ENCODE measurements at regions not wholly inside any gene's neighbourhood (a gene's known extent, or its start where the extent isn't known, plus 50 kb on each side); places are given as distances from the start of the nearest gene placed in this dataset.

- no peak for DNase-seq (ENCODE audit: low read depth in 2 of 2)
Observed at GRCh38 chr1:13922466-13923110, 222.6 kb downstream of the PRDM2 start.

- DNase-seq (ENCODE audit: low read depth in 2 of 2) = no peak
Observed at GRCh38 chr1:13926556-13926955, 226.6 kb downstream of the PRDM2 start.

- DNase-seq (ENCODE audit: low read depth in 2 of 2) = no peak
Observed at GRCh38 chr1:13927736-13928135, 227.7 kb downstream of the PRDM2 start.

GRCh38 chr1:13929313-13929712, 229.3 kb downstream of the PRDM2 start:
- DNase-seq (ENCODE audit: low read depth in 2 of 2) = no peak

GRCh38 chr1:13930151-13930550, 230.2 kb downstream of the PRDM2 start:
- peak in 1 of 2 experiments; percentile 24 for DNase-seq (ENCODE audit: low read depth in 2 of 2)

- no peak for DNase-seq (ENCODE audit: low read depth in 2 of 2)
Observed at GRCh38 chr1:13931226-13931625, 231.2 kb downstream of the PRDM2 start.

DNA sequence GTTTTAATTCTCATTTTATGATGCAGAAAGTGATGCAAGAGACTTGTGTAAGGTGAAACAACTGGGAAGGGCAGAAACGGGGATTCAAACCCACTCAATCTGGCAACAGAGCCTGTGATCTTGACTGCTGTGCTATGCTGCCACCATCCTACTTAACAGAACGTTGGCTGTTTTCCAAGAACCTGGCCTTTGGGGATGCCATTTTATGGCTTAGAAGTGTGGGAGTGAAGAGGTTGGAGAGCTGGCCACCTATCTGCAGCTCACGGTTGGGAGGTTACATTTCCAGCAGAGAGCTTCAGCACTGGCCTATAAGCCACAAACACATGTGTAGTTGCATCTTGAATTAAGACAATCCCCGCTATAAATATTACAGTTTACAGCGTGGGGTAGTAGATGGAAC, 235.3 kb downstream of the PRDM2 start:
- no peak for DNase-seq (ENCODE audit: low read depth in 2 of 2)

DNA sequence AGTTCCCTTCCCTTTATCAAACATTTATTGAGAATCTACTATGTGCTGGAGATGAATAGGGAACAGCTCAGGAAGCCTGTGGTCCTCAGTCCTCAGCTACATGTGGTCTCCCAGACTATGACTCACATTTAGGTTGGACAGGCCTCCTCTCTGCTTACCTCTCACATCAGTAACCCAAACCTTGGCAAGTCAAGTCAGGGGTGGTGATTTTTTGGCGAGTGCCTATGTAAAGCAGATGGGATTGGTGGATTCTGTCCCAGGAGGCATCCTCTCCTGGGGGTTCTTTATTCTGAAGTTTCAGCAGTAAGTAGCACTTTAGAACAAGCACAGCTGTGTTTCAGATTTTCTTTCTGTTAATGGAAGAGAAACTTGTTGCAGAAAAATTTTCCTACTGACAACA, 241.3 kb downstream of the PRDM2 start:
- no peak for DNase-seq (ENCODE audit: low read depth in 2 of 2)

DNA sequence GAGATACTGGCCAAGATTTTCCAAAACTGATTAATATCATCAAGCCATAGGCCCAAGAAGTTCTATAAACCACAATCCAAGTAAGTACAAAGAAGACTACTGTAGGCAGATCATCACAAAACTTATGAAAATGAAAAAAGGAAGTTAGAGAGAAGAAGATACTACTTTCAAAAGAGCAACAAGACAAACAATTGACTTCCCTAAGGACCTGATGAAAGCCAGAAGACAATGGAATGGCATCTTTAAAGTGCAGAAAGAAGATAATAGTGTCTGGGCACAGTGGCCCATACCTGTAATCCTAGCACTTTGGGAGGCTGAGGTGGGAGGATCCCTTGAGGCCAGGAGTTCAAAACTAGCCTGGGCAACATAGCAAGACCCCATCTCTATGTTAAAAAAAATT, 243.1 kb downstream of the PRDM2 start:
- DNase-seq (ENCODE audit: low read depth in 2 of 2) = no peak

DNA sequence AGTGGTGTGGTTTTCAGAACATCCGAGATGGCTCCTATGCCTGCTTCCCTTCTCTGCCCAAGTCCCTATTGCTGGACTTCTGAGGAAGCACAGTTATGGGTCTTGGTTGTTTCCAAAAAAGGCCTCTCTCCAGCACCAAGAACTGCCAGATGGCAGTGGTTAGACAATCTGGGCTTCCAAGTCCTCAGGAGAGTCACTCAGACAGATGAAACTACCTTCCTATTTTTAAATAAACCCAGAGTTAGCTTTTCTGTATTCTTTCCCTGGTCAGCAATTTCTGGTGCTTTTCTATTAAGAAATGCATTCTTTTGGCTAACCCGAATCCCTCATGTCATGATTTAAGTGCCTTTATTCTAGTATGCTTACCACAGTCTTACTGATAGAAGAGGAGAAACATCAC, 245.9 kb downstream of the PRDM2 start:
- no peak for DNase-seq (ENCODE audit: low read depth in 2 of 2)

- no peak for DNase-seq (ENCODE audit: low read depth in 2 of 2)
Observed at GRCh38 chr1:13947658-13948057, 247.7 kb downstream of the PRDM2 start.

DNA sequence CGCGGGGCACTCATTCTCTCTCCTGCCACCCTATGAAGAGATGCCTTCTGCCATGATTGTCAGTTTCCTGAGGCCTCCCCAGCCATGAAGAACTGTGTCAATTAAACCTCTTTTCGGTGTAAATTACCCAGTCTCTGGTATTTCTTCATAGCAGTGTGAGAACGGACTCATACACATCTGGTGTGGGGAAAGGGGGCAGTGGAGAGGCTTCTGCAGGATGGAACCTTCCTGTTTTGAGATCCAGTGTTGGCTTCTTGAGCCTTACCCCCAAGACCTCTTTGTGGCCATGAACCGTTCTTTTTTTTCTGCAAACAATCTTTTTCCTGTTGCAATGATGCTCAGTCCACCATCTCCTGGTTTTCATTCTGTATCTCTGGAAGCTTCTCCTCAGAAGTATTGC, 248.4 kb downstream of the PRDM2 start:
- no peak for DNase-seq (ENCODE audit: low read depth in 2 of 2)

DNA sequence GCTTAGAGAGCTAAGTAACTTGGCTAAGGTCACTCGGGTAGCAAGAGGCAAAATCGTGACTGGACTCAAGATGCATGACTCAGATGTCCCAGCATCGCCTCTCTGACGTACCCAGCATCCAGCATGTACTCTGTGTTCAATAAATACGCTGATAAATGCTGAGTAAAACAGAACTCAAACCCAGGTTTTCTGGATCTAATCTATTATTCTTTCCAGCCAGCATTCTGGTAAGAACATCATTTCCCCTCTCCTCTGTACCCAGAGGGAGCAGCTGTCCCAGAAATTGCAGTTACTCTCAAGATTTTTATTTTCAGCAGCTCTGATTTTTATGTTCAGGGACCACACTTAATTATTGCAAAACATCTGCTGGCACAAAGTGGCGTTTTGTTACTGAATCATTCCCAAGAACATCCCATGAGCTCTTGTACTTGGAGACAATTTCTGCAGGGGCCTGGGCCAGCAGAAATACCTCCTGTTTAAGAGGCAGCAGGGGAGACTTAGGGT, 249.0 kb downstream of the PRDM2 start:
- no peak for DNase-seq (ENCODE audit: low read depth in 2 of 2)

DNA sequence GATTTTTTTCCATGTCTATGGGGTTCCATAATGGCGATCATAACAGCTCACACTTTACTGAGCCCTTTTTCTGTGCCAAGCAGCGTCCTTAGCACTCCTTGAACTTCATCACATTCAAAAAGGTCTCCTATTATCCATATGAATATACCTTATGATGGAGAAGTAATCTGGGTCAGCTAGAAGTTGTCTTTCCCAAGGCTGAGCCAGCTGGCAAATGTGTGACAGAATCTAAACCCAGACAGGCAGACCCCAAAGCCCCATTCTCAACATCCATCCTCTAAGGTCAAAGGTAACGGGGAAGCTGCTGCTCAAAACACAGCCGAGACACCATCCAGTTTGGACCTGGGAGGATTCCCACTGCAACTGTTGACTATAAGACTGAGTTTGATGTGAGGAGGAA, 249.6 kb downstream of the PRDM2 start:
- DNase-seq (ENCODE audit: low read depth in 2 of 2) = no peak

GRCh38 chr1:13950637-13951036, 250.6 kb downstream of the PRDM2 start:
- no peak for DNase-seq (ENCODE audit: low read depth in 2 of 2)

DNA sequence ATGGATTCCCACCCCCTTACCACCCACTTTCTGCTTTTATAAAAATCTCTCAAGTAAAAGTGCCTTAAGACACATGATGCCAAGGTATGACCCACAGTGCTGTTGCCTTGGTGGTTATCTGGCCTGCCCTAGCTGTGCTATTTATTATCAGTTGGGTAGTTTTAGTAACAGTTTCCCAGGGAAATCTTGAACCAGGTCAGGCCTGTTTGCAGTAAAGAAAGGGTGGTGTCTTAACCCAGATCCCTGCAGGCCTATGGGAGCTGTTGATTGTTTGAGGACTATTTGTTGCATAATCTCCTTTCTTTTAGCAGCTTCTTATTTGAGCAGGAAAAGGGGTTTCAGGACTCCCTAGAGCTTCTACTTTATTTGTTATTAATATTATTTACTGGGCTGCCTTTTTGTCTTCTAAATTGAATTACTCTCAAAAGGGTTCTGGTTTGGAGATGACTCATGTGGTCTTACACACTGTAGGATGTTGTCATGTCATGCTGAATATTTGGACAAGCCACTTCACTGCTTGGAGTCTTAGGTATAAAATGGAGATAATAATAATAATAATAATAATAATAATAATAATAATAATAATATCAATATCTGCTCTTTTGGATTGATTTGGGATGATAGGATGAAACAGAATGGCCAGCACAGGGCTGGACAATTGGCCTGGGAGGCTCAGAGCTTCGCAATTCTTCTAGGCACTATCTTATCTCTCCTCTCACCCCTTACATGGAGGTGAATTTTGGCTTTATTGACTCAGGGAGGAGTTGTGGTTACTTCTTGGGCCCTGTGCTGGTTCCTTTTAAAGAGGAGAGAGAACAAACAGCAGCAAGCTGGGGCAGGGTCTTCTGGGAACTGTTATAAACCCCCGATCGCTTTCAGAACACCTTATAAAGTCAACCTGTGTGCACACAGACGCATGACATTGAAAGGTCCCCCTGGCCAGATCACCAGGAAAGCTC, 252.1 kb downstream of the PRDM2 start:
- no peak for DNase-seq (ENCODE audit: low read depth in 2 of 2)

- no peak for DNase-seq (ENCODE audit: low read depth in 2 of 2)
Observed at GRCh38 chr1:13952985-13953384, 253.0 kb downstream of the PRDM2 start.

DNA sequence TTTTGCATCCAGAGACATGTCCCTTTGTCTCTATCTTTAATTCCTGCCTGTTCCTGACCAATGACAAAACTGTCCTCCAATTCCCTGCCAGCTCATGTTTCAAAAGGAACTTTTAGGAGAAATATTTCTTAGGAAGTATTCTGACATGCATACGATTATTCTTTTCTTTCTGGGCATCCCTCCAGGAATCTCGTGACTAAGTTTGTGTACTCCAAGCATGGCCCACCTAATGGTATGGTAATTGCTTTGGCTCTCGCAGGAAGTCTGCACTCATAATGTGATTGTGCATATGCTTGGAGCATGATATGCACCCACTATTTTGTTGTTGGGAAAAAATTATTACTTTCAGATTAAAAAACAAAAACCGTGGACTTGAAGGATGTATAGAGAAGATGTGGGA, 256.4 kb downstream of the PRDM2 start:
- no peak for DNase-seq (ENCODE audit: low read depth in 2 of 2)

- DNase-seq (ENCODE audit: low read depth in 2 of 2) = peak; percentile 33 to 62
Observed at GRCh38 chr1:13960375-13960987, 260.5 kb downstream of the PRDM2 start.

DNA sequence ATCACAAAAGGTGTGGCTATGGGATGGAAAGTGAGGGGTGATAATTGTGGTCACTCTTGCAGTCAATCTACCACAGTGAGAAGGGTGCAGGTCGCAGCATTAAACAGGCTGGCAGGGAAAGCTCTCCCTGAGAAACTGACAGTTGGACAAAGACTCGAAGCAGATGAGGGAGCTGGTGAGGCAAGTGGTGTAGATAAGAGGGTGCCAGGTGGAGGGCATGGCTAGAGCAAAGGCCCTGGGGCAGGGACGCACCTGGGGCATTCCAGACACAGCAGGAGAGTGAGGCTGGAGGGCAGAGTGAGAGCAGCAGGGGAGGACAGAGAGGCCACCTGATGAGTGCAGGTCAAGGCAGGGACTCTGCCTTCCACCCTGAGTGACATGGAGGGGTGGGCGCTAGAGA, 264.8 kb downstream of the PRDM2 start:
- DNase-seq (ENCODE audit: low read depth in 2 of 2) = no peak

DNA sequence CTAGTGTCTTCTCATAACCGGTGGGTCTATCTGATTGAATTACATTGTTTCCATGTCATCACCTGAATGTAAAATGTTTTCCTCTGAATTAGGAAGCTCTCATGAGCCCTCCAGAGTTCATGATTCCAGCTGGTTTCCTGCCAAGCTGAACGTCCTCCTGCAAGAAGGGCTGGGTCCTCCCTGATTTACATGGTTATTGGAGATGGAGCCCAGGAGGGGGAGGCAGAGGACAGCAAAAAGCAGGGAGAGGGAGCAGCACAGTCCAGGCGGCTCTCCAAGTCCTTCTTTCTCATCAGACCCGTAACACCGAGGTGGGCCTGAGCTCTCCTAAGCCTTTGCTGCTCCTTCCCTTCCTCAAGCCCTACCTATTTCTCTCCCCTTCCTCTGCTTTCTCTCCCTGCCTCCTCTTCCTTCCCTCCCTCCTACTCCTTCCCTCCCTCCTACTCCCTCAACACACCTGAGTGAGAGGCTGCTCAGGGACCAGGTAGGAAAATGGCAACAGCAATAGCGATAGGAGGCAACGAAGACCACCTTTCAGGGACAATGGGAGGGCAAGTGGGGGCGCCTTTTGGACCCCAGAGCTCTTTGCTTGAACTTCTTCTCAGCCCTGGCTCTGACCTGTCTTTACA, 265.9 kb downstream of the PRDM2 start:
- no peak for DNase-seq (ENCODE audit: low read depth in 2 of 2)

- no peak for DNase-seq (ENCODE audit: low read depth in 2 of 2)
Observed at GRCh38 chr1:13967707-13968106, 267.7 kb downstream of the PRDM2 start.

Measured in stimulated activated CD4-positive, alpha-beta T cell treated with anti-CD3 and anti-CD28 coated beads, Interleukin-12 subunit alpha, Interleukin-12 subunit beta, amount 100 ng/mL, for 24 hours (primary cell).